ENCODE measurements at regions not wholly inside any gene's neighbourhood (a gene's known extent, or its start where the extent isn't known, plus 50 kb on each side); places are given as distances from the start of the nearest gene placed in this dataset.
A peak's percentile ranks its signal among the peaks of the same experiment; 100 is the strongest.

- peak; percentile 27 to 47 for DNase-seq
Observed at GRCh38 chr2:9137379-9138150, 69.0 kb upstream of the ASAP2 start.

- DNase-seq = no peak
Observed at GRCh38 chr2:9135822-9136558, 70.6 kb upstream of the ASAP2 start.

- DNase-seq = no peak
Observed at GRCh38 chr2:9127316-9127715, 79.3 kb upstream of the ASAP2 start.

- DNase-seq = no peak
Observed at GRCh38 chr2:9126540-9126939, 80.1 kb upstream of the ASAP2 start.

- DNase-seq = no peak
Observed at GRCh38 chr2:9124231-9124741, 82.3 kb upstream of the ASAP2 start.

GRCh38 chr2:9123069-9123468 is 83.5 kb upstream of the ASAP2 start:
- no peak for DNase-seq

- no peak for DNase-seq
Observed at GRCh38 chr2:9122367-9122766, 84.2 kb upstream of the ASAP2 start.

- no peak for DNase-seq
Observed at GRCh38 chr2:9118383-9118960, 88.1 kb upstream of the ASAP2 start.

- peak; percentile 51 to 63 for DNase-seq
Observed at GRCh38 chr2:9115229-9115628, 91.4 kb upstream of the ASAP2 start.

GRCh38 chr2:9114458-9114857 is 92.2 kb upstream of the ASAP2 start:
- no peak for DNase-seq

- no peak for DNase-seq
Observed at GRCh38 chr2:9113916-9114315, 92.7 kb upstream of the ASAP2 start.

- no peak for DNase-seq
Observed at GRCh38 chr2:9113262-9113661, 93.3 kb upstream of the ASAP2 start.

- no peak for DNase-seq
Observed at GRCh38 chr2:9112079-9112721, 94.4 kb upstream of the ASAP2 start.

GRCh38 chr2:9110893-9111569 is 95.6 kb upstream of the ASAP2 start:
- DNase-seq = no peak

GRCh38 chr2:9110346-9110884 is 96.2 kb upstream of the ASAP2 start:
- no peak for DNase-seq

GRCh38 chr2:9109871-9110270 is 96.7 kb upstream of the ASAP2 start:
- DNase-seq = no peak

- no peak for DNase-seq
Observed at GRCh38 chr2:9108210-9108967, 98.2 kb upstream of the ASAP2 start.

GRCh38 chr2:9107168-9108025 is 99.2 kb upstream of the ASAP2 start:
- peak; percentile 14 to 15 for DNase-seq

- DNase-seq = no peak
Observed at GRCh38 chr2:9106338-9107167, 100.1 kb upstream of the ASAP2 start.

All from inflammatory macrophage (primary cell).